Psoas muscle (tissue), 7 donors: ENCODE measurements at regions not wholly inside any gene's neighbourhood (a gene's known extent, or its start where the extent isn't known, plus 50 kb on each side); places are given as distances from the start of the nearest gene placed in this dataset.
"Not testable (repeated sequence)": the region's sequence is repeated elsewhere in the genome, so short reads cannot be mapped to it uniquely, and the experiment has no call there.

Source experiments
- ATAC-seq, 4 donors: fragments of 200-7000 bp; cut with Tn5 transposase; one replicate each; pipeline ENCODE4 v1.9.1; 2020; ENCODE audit warnings: moderate library complexity in 3 of 4, mild to moderate bottlenecking in 2 of 4
- DNase-seq, 2 donors: peaks; one replicate each; pipeline ENCODE4 v3.0.0-alpha.2; 2020
- H3K27ac ChIP-seq: fragments of 200-600 bp; one replicate; pipeline ENCODE4 v1.8.0; 2022
- H3K27me3 ChIP-seq, 3 donors: fragments of 200-600 bp in 1 of 3; one replicate each; pipeline versions ENCODE4 v1.6.1 to v1.8.0; 2013 to 2022; ENCODE audit warnings: low read length in 2 of 3, mild to moderate bottlenecking in 2 of 3, moderate library complexity in 1 of 3; ENCODE audit not compliant: insufficient read depth in 3 of 3
- H3K36me3 ChIP-seq, 2 donors: fragments of 200-600 bp in 1 of 2; one replicate each; pipeline versions ENCODE4 v1.6.1 to v1.8.0; 2013 to 2022; ENCODE audit warnings: low read depth in 1 of 2, mild to moderate bottlenecking in 1 of 2, moderate library complexity in 1 of 2; ENCODE audit not compliant: insufficient read depth in 1 of 2
- H3K4me1 ChIP-seq: fragments of 200-600 bp; one replicate; pipeline ENCODE4 v1.8.0; 2022
- H3K4me3 ChIP-seq: fragments of 200-600 bp; one replicate; pipeline ENCODE4 v1.8.0; 2022; ENCODE audit warnings: mild to moderate bottlenecking
- H3K9me3 ChIP-seq: fragments of 200-600 bp; one replicate; pipeline ENCODE4 v1.8.0; 2022
- WGBS, 3 donors: extraction: QIAGEN DNeasy Blood & Tissue Kit; methylation state at CpG; one replicate each; pipeline versions ENCODE4 v1.1.6 to v1.1.7; 2013; 5-methylcytosine and 5-hydroxymethylcytosine counted together
- intact Hi-C, 2 donors: fragments of 100-400 bp; cut with DNase I; formaldehyde crosslinking; loops; one replicate each; pipeline versions ENCODE4 v1.11.0 to v1.14.2; 2022
- TF ChIP-seq, protein P1 (sequence below): fragments of 200-600 bp; IDR thresholded peaks from one replicate; pipeline ENCODE4 v1.8.0; 2022; ENCODE audit warnings: antibody characterized with exemption
- donor health status: healthy with polysubstance abuse.
- donor health status: DM: no; HTN: no; CAD: no; lungs with moderate emphysema.
- donor health status: Bipolar disorder and iron deficiency.
- donor health status: healthy.
- donor health status: DM: yes; HTN: yes; CAD: no.
- donor health status: DM: no; HTN: no; CAD: no.
- donor health status: DM: yes; HTN: yes; CAD: no.

DNA sequence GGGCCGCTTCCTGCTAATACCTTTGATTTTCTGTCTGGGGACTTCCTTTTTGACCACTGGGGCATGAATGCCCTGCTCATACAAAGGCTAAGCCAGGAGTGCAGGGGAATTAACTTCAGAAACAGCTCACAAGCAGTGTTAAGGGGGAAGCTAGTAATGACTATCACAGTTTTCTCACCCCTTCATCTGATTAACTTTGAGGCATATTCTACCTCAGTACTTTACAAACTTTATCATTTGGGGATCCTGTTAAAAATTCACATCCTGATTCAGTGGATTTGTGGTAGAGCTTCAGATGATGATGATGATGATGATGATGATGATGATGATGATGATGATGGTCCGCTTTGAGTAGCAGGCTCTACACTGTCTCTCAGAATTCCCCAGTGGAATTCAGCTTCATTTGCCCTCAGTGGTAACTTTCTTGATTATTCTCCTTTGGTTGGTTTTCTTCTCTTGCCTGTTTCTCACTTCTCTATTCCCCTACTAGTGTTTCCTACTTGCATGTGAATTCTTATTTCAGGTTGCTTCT is 78.4 kb upstream of the TMEM170B start:
- intact Hi-C loops: no loop called here
- H3K27ac ChIP-seq: no peak overlapping the region
- H3K27me3 ChIP-seq: no peaks in the 10 kb centered on the region
- TF ChIP-seq, protein P1, sequence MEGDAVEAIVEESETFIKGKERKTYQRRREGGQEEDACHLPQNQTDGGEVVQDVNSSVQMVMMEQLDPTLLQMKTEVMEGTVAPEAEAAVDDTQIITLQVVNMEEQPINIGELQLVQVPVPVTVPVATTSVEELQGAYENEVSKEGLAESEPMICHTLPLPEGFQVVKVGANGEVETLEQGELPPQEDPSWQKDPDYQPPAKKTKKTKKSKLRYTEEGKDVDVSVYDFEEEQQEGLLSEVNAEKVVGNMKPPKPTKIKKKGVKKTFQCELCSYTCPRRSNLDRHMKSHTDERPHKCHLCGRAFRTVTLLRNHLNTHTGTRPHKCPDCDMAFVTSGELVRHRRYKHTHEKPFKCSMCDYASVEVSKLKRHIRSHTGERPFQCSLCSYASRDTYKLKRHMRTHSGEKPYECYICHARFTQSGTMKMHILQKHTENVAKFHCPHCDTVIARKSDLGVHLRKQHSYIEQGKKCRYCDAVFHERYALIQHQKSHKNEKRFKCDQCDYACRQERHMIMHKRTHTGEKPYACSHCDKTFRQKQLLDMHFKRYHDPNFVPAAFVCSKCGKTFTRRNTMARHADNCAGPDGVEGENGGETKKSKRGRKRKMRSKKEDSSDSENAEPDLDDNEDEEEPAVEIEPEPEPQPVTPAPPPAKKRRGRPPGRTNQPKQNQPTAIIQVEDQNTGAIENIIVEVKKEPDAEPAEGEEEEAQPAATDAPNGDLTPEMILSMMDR: no peak
- no peaks in the 10 kb centered on the region for H3K4me1 ChIP-seq
- ATAC-seq (no peak), DNase-seq (no peak)
- no peaks in the 10 kb centered on the region for H3K9me3 ChIP-seq
- H3K36me3 ChIP-seq: no peaks in the 10 kb centered on the region
- H3K4me3 ChIP-seq: no peak overlapping the region
- 86 to 91% (median 90%) methylated on average over 2 of the region's 2 CpGs for WGBS, 3 donors

DNA sequence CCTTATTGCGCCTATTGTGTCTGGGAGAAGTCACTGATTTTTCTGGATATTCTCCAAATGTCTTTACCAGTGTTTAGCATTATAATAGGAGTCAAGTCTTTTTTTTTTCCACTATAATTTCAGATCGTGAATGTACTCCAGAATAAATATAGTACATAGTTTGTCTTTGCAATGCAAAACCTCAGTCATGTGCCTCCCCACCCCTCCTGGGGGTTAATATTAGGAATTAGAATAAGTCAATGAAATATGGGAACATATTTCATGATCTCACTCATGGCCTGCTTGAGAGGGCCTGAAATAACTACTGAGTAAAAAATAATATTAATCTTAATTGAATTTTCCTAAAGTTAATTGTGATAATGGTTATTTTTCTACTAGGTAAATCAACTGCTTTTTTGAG is 79.0 kb upstream of the TMEM170B start:
- intact Hi-C loops: no loop called here
- H3K9me3 ChIP-seq: no peaks in the 10 kb centered on the region
- H3K4me1 ChIP-seq: no peaks in the 10 kb centered on the region
- H3K36me3 ChIP-seq: no peaks in the 10 kb centered on the region
- no peak for DNase-seq
- TF ChIP-seq, protein P1: no peak
- H3K27ac ChIP-seq: no peak overlapping the region
- no peak overlapping the region for H3K4me3 ChIP-seq
- H3K27me3 ChIP-seq: no peaks in the 10 kb centered on the region
- WGBS, 3 donors: 46 to 51% (median 48%) methylated on average over 2 of the region's 2 CpGs
- no peak for ATAC-seq

DNA sequence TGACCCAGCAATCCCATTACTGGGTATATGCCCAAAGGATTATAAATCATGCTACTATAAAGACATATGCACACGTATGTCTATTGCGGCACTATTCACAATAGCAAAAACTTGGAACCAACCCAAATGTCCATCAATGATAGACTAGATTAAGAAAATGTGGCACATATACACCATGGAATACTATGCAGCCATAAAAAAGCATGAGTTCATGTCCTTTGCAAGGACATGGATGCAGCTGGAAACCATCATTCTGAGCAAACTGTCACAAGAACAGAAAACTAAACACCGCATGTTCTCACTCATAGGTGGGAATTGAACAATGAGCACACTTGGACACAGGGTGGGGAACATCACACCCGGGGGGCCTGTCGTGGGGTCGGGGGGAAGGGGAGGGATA is 80.1 kb upstream of the TMEM170B start:
- H3K27me3 ChIP-seq, H3K4me1 ChIP-seq, ATAC-seq, H3K9me3 ChIP-seq, H3K27ac ChIP-seq, DNase-seq, H3K4me3 ChIP-seq, H3K36me3 ChIP-seq, intact Hi-C loops: not testable (repeated sequence)
- 91 to 96% (median 93%) methylated on average over 6 of the region's 6 CpGs for WGBS, 3 donors

DNA sequence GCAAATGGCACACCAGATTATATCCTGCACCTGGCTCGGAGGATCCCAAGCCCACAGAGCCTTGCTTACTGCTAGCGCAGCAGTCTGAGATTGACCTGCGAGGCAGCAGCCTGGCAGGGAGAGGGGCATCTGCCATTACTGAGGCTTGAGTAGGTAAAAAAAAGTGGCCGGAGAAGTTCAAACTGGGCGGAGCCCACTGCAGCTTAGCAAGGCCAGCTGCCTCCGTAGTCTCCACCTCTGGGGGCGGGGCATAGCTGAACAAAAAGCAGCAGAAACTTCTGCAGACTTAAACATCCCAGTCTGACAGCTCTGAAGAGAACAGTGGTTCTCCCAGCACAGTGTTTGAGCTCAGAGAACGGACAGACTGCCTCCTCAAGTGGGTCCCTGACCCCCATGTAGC is 85.4 kb upstream of the TMEM170B start:
- H3K4me3 ChIP-seq, H3K27ac ChIP-seq, H3K9me3 ChIP-seq, H3K27me3 ChIP-seq, H3K4me1 ChIP-seq, ATAC-seq, H3K36me3 ChIP-seq, DNase-seq, intact Hi-C loops: not testable (repeated sequence)
- WGBS, 3 donors: 75 to 86% (median 84%) methylated on average over 8 of the region's 8 CpGs

DNA sequence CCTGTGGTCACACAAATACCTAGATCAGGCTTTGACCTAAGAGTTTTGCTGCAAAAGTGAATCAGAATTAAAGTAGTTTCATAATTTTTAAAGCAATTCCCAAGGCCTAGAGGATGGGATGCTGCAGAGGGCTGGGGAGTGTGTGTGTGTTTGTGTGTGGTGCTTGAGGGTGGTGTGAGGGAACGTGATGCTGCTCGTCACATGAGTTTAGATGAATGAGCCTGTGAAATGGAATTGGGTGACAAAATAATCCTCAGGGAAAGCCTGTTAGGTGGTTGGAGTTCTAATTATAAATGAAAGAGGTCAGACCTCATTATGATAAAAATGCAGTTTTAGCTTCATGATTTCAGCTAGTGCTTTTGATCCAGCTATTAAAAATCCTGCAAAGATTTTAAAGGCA is 87.5 kb upstream of the TMEM170B start:
- DNase-seq: no peak
- ATAC-seq: no peak
- no peaks in the 10 kb centered on the region for H3K27me3 ChIP-seq
- no peaks in the 10 kb centered on the region for H3K4me1 ChIP-seq
- no peaks in the 10 kb centered on the region for H3K9me3 ChIP-seq
- no peak overlapping the region for H3K27ac ChIP-seq
- TF ChIP-seq, protein P1: no peak
- H3K4me3 ChIP-seq: no peak overlapping the region
- intact Hi-C loops: no loop called here
- no peaks in the 10 kb centered on the region for H3K36me3 ChIP-seq
- 45 to 69% (median 56%) methylated on average over 2 of the region's 2 CpGs for WGBS, 3 donors

DNA sequence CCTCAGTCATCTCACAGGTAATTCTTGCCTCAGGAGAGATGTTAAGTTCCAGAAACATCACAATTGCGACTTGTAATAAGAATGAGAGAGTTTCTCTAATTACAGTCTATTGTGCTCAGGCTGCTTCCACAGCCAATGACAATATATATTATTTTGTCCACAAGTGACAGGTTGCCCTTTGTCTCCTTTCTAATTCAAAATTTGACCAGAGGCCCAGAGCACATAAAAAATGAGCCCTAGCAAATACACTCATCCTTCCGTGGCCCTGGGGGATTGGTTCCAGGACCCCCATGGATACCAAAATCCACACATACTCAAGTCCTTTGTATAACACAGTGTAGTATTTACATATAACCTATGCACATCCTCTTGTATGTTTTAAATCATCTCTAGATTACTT is 88.1 kb upstream of the TMEM170B start:
- no peak for DNase-seq
- WGBS, 3 donors: 77 to 80% (median 77%) methylated on average over 2 of the region's 2 CpGs
- TF ChIP-seq, protein P1: no peak
- H3K4me3 ChIP-seq: no peak overlapping the region
- no peaks in the 10 kb centered on the region for H3K4me1 ChIP-seq
- intact Hi-C loops: no loop called here
- no peaks in the 10 kb centered on the region for H3K9me3 ChIP-seq
- no peak for ATAC-seq
- H3K36me3 ChIP-seq: no peaks in the 10 kb centered on the region
- H3K27ac ChIP-seq: no peak overlapping the region
- no peaks in the 10 kb centered on the region for H3K27me3 ChIP-seq
